Kidney (tissue), 10 donors: ENCODE measurements at regions not wholly inside any gene's neighbourhood (a gene's known extent, or its start where the extent isn't known, plus 50 kb on each side); places are given as distances from the start of the nearest gene placed in this dataset.
A peak's percentile ranks its signal among the peaks of the same experiment; 100 is the strongest.
"Not testable (repeated sequence)": the region's sequence is repeated elsewhere in the genome, so short reads cannot be mapped to it uniquely, and the experiment has no call there.

Source experiments
- DNase-seq, 5 donors: peaks; one replicate each; pipeline ENCODE4 v3.0.0-alpha.2; 2013 to 2020
- FAIRE-seq: peaks from 2 replicates; lab custom pipeline; 2012; peaks lifted over from hg19 to GRCh38; lab: Jason Lieb, UNC
- H3K27ac ChIP-seq, 2 donors: one replicate each; pipeline ENCODE4 v1.7.0; 2013; ENCODE audit warnings: low read depth in 2 of 2, low read length in 2 of 2, inconsistent platforms in 1 of 2
- H3K27me3 ChIP-seq: one replicate; pipeline ENCODE4 v1.7.1; 2013; ENCODE audit warnings: low read length, inconsistent platforms; ENCODE audit not compliant: control insufficient read depth, insufficient read depth
- H3K36me3 ChIP-seq, 3 donors: one replicate each; pipeline versions ENCODE4 v1.7.0 to v1.7.1; 2013; ENCODE audit warnings: low read length in 3 of 3, control low read depth in 1 of 3, inconsistent platforms in 1 of 3; ENCODE audit not compliant: insufficient read depth in 3 of 3, control insufficient read depth in 2 of 3
- H3K4me1 ChIP-seq, 3 donors: one replicate each; pipeline versions ENCODE4 v1.7.0 to v1.7.1; 2013; ENCODE audit warnings: low read length in 3 of 3, inconsistent platforms in 1 of 3, low read depth in 1 of 3; ENCODE audit not compliant: control insufficient read depth in 2 of 3, insufficient read depth in 2 of 3
- H3K4me3 ChIP-seq, 3 donors: one replicate each; pipeline versions ENCODE4 v1.7.0 to v1.8.1; 2013; ENCODE audit warnings: low read length in 3 of 3, control low read depth in 1 of 3, inconsistent platforms in 1 of 3
- H3K9ac ChIP-seq, 3 donors: one replicate each; pipeline versions ENCODE4 v1.7.0 to v1.7.1; 2013; ENCODE audit warnings: low read length in 3 of 3, control low read depth in 1 of 3, inconsistent platforms in 1 of 3
- H3K9me3 ChIP-seq, 3 donors: one replicate each; pipeline versions ENCODE4 v1.7.0 to v1.7.1; 2013; ENCODE audit warnings: low read length in 3 of 3, control low read depth in 1 of 3, inconsistent platforms in 1 of 3; ENCODE audit not compliant: control insufficient read depth in 2 of 3, insufficient read depth in 1 of 3
- intact Hi-C: fragments of 100-400 bp; cut with DNase I; formaldehyde crosslinking; loops from one replicate; pipeline ENCODE4 v1.11.1; 2022
- donor health status: control.
- donor health status: control.
- donor health status: DM: yes; HTN: yes; CAD: no.
- donor health status: Normal renal cell carcinoma (clear cell type).

- DNase-seq, intact Hi-C loops, H3K36me3 ChIP-seq, H3K4me3 ChIP-seq, H3K4me1 ChIP-seq, H3K9ac ChIP-seq, H3K9me3 ChIP-seq, H3K27me3 ChIP-seq, H3K27ac ChIP-seq, FAIRE-seq: not testable (repeated sequence)
Observed at GRCh38 chr2:87478911-87479310, 269.0 kb upstream of the PLGLB2 start.

GRCh38 chr2:87483093-87483680 is 264.7 kb upstream of the PLGLB2 start:
- peak in 1 of 5 donors; percentile 1 for DNase-seq
- H3K9ac ChIP-seq, H3K4me1 ChIP-seq, H3K36me3 ChIP-seq, H3K27me3 ChIP-seq, H3K9me3 ChIP-seq, intact Hi-C loops, FAIRE-seq, H3K27ac ChIP-seq, H3K4me3 ChIP-seq: not testable (repeated sequence)

GRCh38 chr2:87484363-87484762 is 263.5 kb upstream of the PLGLB2 start:
- H3K27me3 ChIP-seq, H3K4me3 ChIP-seq, H3K4me1 ChIP-seq, H3K27ac ChIP-seq, H3K36me3 ChIP-seq, intact Hi-C loops, H3K9ac ChIP-seq, FAIRE-seq, DNase-seq, H3K9me3 ChIP-seq: not testable (repeated sequence)

GRCh38 chr2:87485455-87485854 is 262.4 kb upstream of the PLGLB2 start:
- H3K27ac ChIP-seq, FAIRE-seq: not testable (repeated sequence)

GRCh38 chr2:87485884-87486283 is 262.0 kb upstream of the PLGLB2 start:
- H3K36me3 ChIP-seq, H3K9ac ChIP-seq, DNase-seq, H3K4me1 ChIP-seq, intact Hi-C loops, H3K27me3 ChIP-seq, H3K9me3 ChIP-seq, H3K4me3 ChIP-seq: not testable (repeated sequence)
- H3K27ac ChIP-seq: peak overlapping the region in 1 of 2 donors; percentile 71
- peak; percentile 30 for FAIRE-seq

More at GRCh38 chr2:87485455-87485854, 262.4 kb upstream of the PLGLB2 start:
- H3K4me3 ChIP-seq, H3K36me3 ChIP-seq, H3K9me3 ChIP-seq, H3K4me1 ChIP-seq, intact Hi-C loops, H3K27me3 ChIP-seq, H3K9ac ChIP-seq: not testable (repeated sequence)
- peak in 1 of 5 donors; percentile 2 for DNase-seq

GRCh38 chr2:87486413-87486812 is 261.5 kb upstream of the PLGLB2 start:
- H3K4me1 ChIP-seq, H3K27me3 ChIP-seq, FAIRE-seq, intact Hi-C loops, H3K9me3 ChIP-seq, H3K36me3 ChIP-seq, H3K4me3 ChIP-seq, H3K9ac ChIP-seq: not testable (repeated sequence)
- peak overlapping the region; percentile 71 to 81 for H3K27ac ChIP-seq
- DNase-seq: peak in 2 of 5 donors; percentile 6 to 42

GRCh38 chr2:87488021-87488420 is 259.9 kb upstream of the PLGLB2 start:
- H3K4me1 ChIP-seq, DNase-seq, H3K9me3 ChIP-seq, FAIRE-seq, H3K27ac ChIP-seq, H3K9ac ChIP-seq, H3K36me3 ChIP-seq, H3K4me3 ChIP-seq, H3K27me3 ChIP-seq, intact Hi-C loops: not testable (repeated sequence)

GRCh38 chr2:87488991-87489390 is 258.9 kb upstream of the PLGLB2 start:
- DNase-seq, H3K27ac ChIP-seq, H3K9me3 ChIP-seq, H3K27me3 ChIP-seq, H3K4me1 ChIP-seq, H3K4me3 ChIP-seq, intact Hi-C loops, H3K36me3 ChIP-seq, FAIRE-seq, H3K9ac ChIP-seq: not testable (repeated sequence)
